ENCODE measurements at regions not wholly inside any gene's neighbourhood (a gene's known extent, or its start where the extent isn't known, plus 50 kb on each side); places are given as distances from the start of the nearest gene placed in this dataset.

DNA sequence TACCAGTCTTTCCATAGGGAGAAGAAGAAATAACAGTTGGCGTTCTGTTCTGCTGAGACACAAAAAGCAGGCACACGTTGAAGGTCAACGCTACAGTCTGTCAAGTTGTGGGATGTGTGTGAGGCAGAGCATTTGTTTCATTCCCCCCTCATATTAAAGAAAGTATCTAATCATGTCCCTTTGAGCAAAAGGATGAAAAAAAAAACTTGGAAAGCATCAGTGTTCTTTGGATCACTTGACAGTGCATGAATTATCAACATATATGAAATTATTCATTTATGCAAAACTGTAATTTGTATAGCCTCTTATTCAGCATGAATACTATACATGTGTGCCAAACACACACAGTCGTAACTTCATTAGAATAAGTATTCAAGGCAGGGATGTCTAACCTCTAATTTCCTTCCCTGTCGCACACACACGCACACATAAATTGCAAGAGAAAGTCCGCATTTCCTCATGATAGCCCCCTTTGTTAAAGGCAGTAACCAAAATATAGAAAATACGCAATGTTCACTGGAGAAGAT, 228.6 kb downstream of the RND3 start:
- TF ChIP-seq CTCF (conservative IDR thresholded peaks at IDR 0.05): no peak
- TF ChIP-seq ZFX (IDR thresholded peaks at IDR 0.05): no peak

Measured in C4-2B (cell line).